ENCODE measurements at regions not wholly inside any gene's neighbourhood (a gene's known extent, or its start where the extent isn't known, plus 50 kb on each side); places are given as distances from the start of the nearest gene placed in this dataset.

- Histone ChIP-seq H4K20me1 (ENCODE audit: insufficient read depth, low read length) (no peaks in the 10 kb centered on the region), H3K27me3 (ENCODE audit: insufficient read depth, low read length) (no peaks in the 10 kb centered on the region), H3K4me1 (ENCODE audit: insufficient read depth, low read length) (no peaks in the 10 kb centered on the region), H3K9ac (ENCODE audit: low read length) (no peak overlapping the region), H3K4me3 (ENCODE audit: insufficient read depth, low read depth, low read length) (no peak overlapping the region), H3K4me2 (ENCODE audit: low read length) (no peak overlapping the region), H3K27ac (ENCODE audit: low read depth, low read length) (no peak overlapping the region), H3K9me3 (ENCODE audit: insufficient read depth, low read depth, low read length) (no peaks in the 10 kb centered on the region), H2AFZ (ENCODE audit: low read depth, low read length) (no peak overlapping the region), H3K36me3 (ENCODE audit: insufficient read depth, low read length) (no peaks in the 10 kb centered on the region), H3K79me2 (ENCODE audit: insufficient read depth, low read length) (no peaks in the 10 kb centered on the region)
- no peak for FAIRE-seq
- no peak for DNase-seq (ENCODE audit: low read depth)
- no peaks in the 10 kb centered on the region for H3K9me3 Mint-ChIP-seq (ENCODE audit: unreplicated experiment)
- no peaks in the 10 kb centered on the region for H3K36me3 Mint-ChIP-seq (ENCODE audit: low read depth, unreplicated experiment)
- H3K27me3 Mint-ChIP-seq (ENCODE audit: low read depth, unreplicated experiment), result no peaks in the 10 kb centered on the region
- peak overlapping the region; percentile 26 for H3K27ac Mint-ChIP-seq (ENCODE audit: unreplicated experiment)
- no peaks in the 10 kb centered on the region for H3K4me1 Mint-ChIP-seq (ENCODE audit: low read depth, unreplicated experiment)
- no peak overlapping the region for H3K4me3 Mint-ChIP-seq (ENCODE audit: unreplicated experiment)
- TF ChIP-seq CTCF (IDR thresholded peaks at IDR 0.05; ENCODE audit: insufficient read depth, low read depth, low read length) (peak; percentile 3), EZH2 (IDR thresholded peaks at IDR 0.05; ENCODE audit: insufficient read depth, low read length) (no peak)
These were observed 97.2 kb upstream of the TMEM260 start for GRCh38 chr14:56482310-56482911.

GRCh38 chr14:56487090-56487667 lies 92.4 kb upstream of the TMEM260 start:
- DNase-seq (ENCODE audit: low read depth), result no peak

More at GRCh38 chr14:56487090-56487667, 92.4 kb upstream of the TMEM260 start:
- Histone ChIP-seq H3K4me3 (ENCODE audit: insufficient read depth, low read depth, low read length) (no peak overlapping the region), H3K4me1 (ENCODE audit: insufficient read depth, low read length) (peaks cover 3% of the 10 kb centered on the region), H3K27me3 (ENCODE audit: insufficient read depth, low read length) (no peaks in the 10 kb centered on the region), H3K4me2 (ENCODE audit: low read length) (peak overlapping the region; percentile 8), H3K79me2 (ENCODE audit: insufficient read depth, low read length) (no peaks in the 10 kb centered on the region), H3K27ac (ENCODE audit: low read depth, low read length) (no peak overlapping the region), H2AFZ (ENCODE audit: low read depth, low read length) (no peak overlapping the region), H3K36me3 (ENCODE audit: insufficient read depth, low read length) (no peaks in the 10 kb centered on the region), H3K9ac (ENCODE audit: low read length) (no peak overlapping the region), H4K20me1 (ENCODE audit: insufficient read depth, low read length) (no peaks in the 10 kb centered on the region), H3K9me3 (ENCODE audit: insufficient read depth, low read depth, low read length) (no peaks in the 10 kb centered on the region)
- no peak overlapping the region for H3K4me3 Mint-ChIP-seq (ENCODE audit: unreplicated experiment)
- no peaks in the 10 kb centered on the region for H3K27me3 Mint-ChIP-seq (ENCODE audit: low read depth, unreplicated experiment)
- no peaks in the 10 kb centered on the region for H3K9me3 Mint-ChIP-seq (ENCODE audit: unreplicated experiment)
- H3K27ac Mint-ChIP-seq (ENCODE audit: unreplicated experiment), result no peak overlapping the region
- no peaks in the 10 kb centered on the region for H3K4me1 Mint-ChIP-seq (ENCODE audit: low read depth, unreplicated experiment)
- peak; percentile 34 for FAIRE-seq
- TF ChIP-seq CTCF (IDR thresholded peaks at IDR 0.05; ENCODE audit: insufficient read depth, low read depth, low read length), result peak; percentile 53
- TF ChIP-seq EZH2 (IDR thresholded peaks at IDR 0.05; ENCODE audit: insufficient read depth, low read length), result no peak
- no peaks in the 10 kb centered on the region for H3K36me3 Mint-ChIP-seq (ENCODE audit: low read depth, unreplicated experiment)

Measured in astrocyte (in vitro differentiated cells and primary cell).